SJSA1 (cell line): ENCODE measurements at regions not wholly inside any gene's neighbourhood (a gene's known extent, or its start where the extent isn't known, plus 50 kb on each side); places are given as distances from the start of the nearest gene placed in this dataset.

ENCODE experiments used
- DNase-seq, 2 experiments: peaks; one replicate each; pipeline ENCODE4 v3.0.0-alpha.2; 2015 to 2020; ENCODE audit warnings: low spot score in 2 of 2, low read depth in 1 of 2
- H3K27ac ChIP-seq: fragments of 250-450 bp; sonication (Bioruptor Pico); 2 replicates; pipeline ENCODE4 v1.5.1; 2020; ENCODE audit warnings: mild to moderate bottlenecking, moderate library complexity
- H3K27me3 ChIP-seq: fragments of 250-450 bp; sonication (Bioruptor Pico); replicated peaks from 2 replicates; pipeline ENCODE4 v1.5.1; 2020; ENCODE audit warnings: mild to moderate bottlenecking, moderate library complexity
- H3K36me3 ChIP-seq: fragments of 250-450 bp; sonication (Bioruptor Pico); 2 replicates; pipeline ENCODE4 v1.5.1; 2020; ENCODE audit warnings: mild to moderate bottlenecking
- H3K4me1 ChIP-seq: fragments of 250-450 bp; sonication (Bioruptor Pico); replicated peaks from 2 replicates; pipeline ENCODE4 v1.6.1; 2021; ENCODE audit warnings: mild to moderate bottlenecking
- H3K4me3 ChIP-seq: fragments of 250-450 bp; sonication (Bioruptor Pico); 2 replicates; pipeline ENCODE4 v1.5.1; 2020; ENCODE audit warnings: mild to moderate bottlenecking
- H3K9me3 ChIP-seq: fragments of 250-450 bp; sonication (Bioruptor Pico); replicated peaks from 2 replicates; pipeline ENCODE4 v1.5.1; 2020; ENCODE audit warnings: mild to moderate bottlenecking

DNA sequence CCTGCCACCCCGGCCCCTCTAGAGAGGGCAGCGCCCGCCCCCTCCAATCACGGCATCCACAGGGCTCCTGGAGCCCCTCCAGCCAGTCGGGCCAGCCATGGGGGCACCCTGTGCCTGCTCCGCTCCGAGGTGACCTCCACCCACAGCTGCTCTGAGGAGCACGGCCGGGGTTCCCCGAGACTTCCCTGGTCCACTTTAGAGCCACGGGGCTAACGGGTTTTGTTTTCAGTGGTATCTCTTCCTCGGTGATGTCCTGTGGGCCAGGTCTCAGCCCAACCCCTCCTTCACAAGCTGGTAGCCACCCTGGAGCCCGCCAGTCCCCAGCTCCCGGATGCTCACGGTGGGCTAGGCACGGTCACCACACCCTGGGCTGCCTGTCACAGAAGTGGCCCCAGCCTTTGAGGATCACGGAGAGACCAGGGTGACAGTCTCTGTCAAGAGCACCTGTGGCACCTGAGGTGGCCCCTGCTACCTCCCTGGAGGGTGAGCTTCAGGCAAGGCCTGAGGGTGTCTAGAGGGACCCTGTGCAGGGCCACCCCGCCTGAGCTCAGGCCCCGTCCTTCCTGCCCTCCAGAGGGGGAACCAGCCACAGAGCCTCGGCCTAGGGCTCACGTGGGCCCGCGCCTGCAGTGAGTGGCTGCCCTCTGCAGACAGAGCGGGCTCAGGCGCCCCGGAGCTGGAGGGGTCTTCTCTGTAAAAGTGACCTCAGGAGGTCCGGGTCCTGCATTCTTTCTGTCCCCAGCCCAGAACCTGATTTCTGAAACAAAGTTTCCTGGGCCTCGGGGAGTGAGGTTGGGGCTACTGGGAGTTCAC is 146.0 kb upstream of the C14orf180 start:
- Histone ChIP-seq H3K9me3 (no peaks in the 10 kb centered on the region), H3K36me3 (no peaks in the 10 kb centered on the region), H3K27me3 (no peaks in the 10 kb centered on the region; the same call in 1 of the 2 replicates), H3K4me1 (no peaks in the 10 kb centered on the region), H3K27ac (no peak overlapping the region), H3K4me3 (no peak overlapping the region)
- no peak for DNase-seq

DNA sequence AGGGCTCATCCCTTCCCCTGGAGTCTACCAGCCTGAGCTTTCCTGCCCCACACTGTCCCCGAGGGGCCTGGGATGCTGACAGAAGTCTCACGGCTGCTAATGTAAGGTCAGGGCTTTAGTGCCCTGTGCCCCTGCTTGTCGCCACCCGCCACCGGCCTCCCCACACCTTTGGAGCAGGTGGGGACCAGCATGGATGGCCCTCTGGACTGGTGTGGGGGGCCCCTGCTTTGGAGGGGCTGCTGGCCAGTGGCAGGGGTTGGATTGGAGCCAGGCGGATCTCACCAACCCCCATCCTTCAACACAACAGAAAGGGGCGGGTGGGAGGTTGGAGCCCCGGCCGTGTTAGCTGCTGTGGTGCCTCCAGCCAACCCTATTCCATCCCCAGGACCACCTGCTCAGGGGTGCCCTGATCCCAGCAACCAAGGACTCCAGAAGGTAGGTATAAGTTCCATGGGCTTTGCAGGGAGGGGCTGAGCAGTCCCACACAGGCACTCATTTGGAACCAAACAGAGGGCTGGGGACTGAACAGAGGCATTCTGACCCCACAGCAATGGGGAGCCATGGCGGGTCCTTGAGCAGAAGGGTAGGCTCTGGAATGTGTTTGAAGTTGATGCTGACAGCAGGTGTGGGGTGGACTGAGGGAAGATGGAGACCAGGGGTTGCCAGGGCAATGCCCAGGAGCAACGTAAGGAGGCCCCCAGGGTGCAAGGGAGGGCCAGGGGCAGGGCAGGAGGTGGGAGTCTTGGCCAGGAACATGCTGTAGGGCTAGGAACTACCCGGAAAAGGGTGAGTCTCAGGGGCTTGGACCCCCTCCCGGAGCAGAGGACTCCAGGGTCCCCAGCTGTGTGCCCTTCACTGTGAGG is 145.1 kb upstream of the C14orf180 start:
- Histone ChIP-seq H3K4me1 (no peaks in the 10 kb centered on the region), H3K9me3 (no peaks in the 10 kb centered on the region)

DNA sequence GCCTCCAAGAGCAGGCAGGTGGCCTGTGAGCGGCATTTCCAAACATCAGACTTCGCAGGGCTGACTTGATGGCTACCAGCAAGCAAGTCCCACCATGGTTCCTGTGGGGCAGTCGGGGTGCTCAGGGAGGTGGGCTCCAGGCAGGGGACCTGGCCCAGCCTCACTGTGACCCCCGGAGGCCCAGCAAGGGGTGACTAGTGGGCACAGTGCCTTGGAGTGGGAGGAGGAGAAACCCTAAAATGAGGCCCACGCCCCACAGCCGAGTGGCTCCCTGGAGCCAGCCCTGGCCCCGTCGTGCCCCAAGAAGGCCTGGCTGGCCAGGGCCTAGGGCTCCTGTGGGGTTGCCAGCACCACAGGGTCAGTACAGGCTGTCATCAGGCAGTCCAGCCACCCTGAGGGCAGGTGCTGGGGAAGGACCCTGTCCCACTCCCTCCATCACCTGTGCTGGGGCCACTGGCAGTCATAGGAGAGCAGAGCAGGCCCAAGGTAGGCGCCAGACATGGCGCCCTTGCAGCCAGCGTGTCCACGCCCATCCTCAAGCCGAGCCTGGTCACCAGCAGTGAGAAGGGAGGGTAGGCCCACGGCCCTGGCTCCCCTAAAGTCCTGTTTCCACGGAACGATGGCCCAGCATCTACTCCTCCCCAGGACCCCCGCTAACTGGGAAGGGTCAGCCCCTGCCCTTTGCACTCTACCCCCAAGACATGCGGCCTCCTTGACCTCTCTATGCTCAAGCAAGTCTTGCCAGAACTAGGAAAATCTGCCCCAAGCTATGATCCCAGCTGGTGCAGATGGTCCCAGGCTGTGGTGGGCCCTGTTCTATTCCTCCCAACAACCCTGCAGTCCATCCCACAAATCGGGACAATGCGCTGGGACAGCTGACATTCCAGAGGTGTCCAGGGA is 144.2 kb upstream of the C14orf180 start:
- H3K9me3 ChIP-seq: no peaks in the 10 kb centered on the region
- H3K36me3 ChIP-seq: no peaks in the 10 kb centered on the region
- H3K4me3 ChIP-seq: no peak overlapping the region
- H3K27me3 ChIP-seq: no peaks in the 10 kb centered on the region
- H3K27ac ChIP-seq: no peak overlapping the region
- H3K4me1 ChIP-seq: no peaks in the 10 kb centered on the region
- DNase-seq: no peak

More for the DNA sequence above, 145.1 kb upstream of the C14orf180 start:
- Histone ChIP-seq H3K4me3 (no peak overlapping the region), H3K27ac (no peak overlapping the region), H3K36me3 (no peaks in the 10 kb centered on the region), H3K27me3 (no peaks in the 10 kb centered on the region)
- DNase-seq: no peak

DNA sequence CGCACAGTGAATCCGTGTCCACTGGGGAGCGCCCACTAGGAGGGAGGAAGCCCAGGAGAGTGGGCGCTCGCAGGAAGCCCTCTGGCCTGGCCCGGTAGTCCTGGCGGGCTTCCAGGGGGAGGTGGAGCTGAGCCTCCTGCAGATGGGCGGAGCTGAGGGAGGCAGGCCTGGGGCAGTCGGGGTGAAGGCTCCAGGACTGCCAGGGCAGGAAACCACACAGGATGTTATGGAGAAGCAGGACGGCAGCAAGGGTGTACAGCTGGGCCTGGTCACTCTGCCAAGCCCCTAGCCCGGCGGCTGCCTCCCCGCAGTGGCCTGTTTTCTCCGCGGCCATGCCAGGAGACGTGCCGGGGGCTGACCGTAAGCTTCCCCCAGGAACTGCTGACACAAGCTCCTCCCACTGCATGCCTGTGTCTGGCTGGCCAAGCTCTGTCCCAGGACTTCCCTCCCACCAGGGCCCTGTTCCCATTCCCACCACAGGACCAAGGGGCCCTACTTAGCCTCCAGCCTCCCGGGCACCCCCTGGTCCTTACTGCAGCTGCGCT is 143.4 kb upstream of the C14orf180 start:
- no peak overlapping the region for H3K4me3 ChIP-seq
- no peak overlapping the region for H3K27ac ChIP-seq
- no peaks in the 10 kb centered on the region for H3K27me3 ChIP-seq
- H3K36me3 ChIP-seq: no peaks in the 10 kb centered on the region
- H3K4me1 ChIP-seq: no peaks in the 10 kb centered on the region
- DNase-seq: peak in 1 of 2 experiments; percentile 45
- H3K9me3 ChIP-seq: no peaks in the 10 kb centered on the region

DNA sequence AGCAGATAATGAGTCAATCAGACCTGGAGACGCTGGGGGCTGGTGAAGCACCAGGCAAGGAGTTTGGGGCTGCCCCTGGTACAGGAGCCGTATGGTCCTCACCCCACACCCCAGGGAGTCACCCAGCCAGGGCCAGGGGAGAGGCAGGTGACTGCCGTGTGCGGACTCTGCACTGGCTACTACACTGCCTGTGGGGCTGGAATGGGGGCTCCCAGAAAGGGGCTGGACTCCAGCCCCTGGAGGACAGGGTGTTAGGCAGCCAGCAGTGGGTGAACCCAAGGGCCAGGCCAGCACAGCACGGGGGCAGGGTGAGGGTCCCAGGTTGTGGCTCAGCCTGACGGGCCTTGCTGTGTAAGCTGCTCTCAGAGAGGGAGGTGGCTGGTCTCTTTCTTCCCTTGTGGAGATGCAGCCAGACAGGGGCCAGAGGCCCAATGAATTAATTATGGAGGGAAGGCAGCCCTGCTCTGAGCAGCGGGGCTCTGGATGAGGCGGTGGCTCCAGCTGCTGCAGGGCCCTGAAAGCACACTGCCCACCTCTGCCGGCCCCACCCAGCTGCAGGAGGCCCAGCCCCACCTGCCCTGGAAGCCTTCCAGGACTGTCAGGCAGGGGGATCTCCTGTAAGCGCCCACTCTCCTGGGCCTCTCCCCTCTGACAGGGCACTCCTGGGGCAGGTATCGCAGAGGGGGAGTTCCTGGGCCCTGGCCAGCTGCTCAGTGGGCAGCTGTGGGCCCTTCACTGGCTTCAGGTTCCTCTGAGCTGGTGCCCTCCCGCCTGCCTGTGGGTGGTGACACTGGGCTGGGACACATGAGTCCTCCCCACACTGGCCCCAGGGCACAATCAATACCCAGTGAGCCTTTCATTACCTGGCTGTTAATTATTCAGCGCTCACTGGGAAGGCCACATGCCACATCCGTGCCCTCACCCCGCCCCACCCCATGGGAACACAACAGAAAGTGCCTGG is 142.5 kb upstream of the C14orf180 start:
- DNase-seq: no peak
- Histone ChIP-seq H3K4me1 (no peaks in the 10 kb centered on the region), H3K36me3 (no peaks in the 10 kb centered on the region), H3K27ac (no peak overlapping the region), H3K4me3 (no peak overlapping the region), H3K27me3 (no peaks in the 10 kb centered on the region), H3K9me3 (no peaks in the 10 kb centered on the region)

DNA sequence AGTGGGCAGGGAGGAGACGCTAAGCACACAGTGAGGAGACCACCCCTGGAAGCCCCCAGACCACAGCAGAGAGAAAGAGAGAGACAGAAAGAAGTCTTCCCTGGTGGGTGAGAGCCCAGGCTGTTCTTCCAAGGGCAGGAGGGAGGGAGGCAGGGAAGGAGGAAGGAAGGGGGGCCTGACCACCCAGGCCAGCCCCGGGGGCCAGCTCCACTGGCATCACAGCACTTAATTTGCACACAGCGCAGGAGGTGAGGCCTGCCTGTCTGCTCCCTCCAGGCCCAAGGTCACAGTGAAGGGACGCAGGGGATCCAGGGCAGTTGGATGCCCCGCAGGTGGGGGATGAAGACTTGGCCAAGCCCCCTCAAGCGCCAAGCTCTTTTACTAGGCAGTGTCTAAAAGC is 141.9 kb upstream of the C14orf180 start:
- Histone ChIP-seq H3K27me3 (no peaks in the 10 kb centered on the region), H3K4me3 (no peak overlapping the region), H3K36me3 (no peaks in the 10 kb centered on the region), H3K4me1 (no peaks in the 10 kb centered on the region), H3K27ac (no peak overlapping the region), H3K9me3 (no peaks in the 10 kb centered on the region)
- no peak for DNase-seq

DNA sequence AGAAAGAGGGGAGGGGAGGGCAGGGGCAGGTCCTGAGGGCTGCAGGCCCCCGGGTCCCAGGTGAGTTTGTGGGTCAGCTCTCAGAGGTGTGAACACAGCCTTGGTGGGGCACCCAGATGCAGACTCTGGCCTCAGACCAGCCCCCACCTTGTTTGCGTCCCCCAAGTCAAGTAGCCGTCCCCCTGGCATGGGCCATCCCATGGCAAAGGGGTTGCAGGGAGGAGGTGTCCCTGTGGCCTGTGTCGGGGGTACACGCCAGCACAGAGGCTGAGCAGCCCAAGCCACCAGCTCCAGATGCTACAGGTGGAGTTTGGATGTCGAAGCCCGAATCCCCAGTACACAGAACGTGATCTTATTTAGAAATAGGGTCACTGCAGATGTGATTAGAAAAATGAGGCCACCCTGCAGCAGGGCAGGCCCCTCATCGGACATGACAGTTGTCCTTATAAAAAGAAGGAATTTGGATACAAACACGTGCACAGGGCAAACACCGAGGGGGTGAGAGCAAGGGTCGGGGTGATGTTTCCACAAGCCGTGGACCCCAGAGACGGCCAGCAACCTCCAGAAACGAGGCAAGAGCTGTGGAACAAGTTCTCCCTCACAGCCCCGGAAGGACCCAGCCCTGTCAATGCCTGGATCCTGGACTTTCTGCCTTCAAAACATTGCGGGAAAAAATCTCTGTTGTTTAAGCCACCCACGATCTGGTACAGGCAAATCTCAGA is 141.2 kb upstream of the C14orf180 start:
- no peak overlapping the region for H3K27ac ChIP-seq
- H3K4me3 ChIP-seq: no peak overlapping the region
- H3K36me3 ChIP-seq: no peaks in the 10 kb centered on the region
- no peaks in the 10 kb centered on the region for H3K9me3 ChIP-seq
- H3K4me1 ChIP-seq: no peaks in the 10 kb centered on the region
- H3K27me3 ChIP-seq: no peaks in the 10 kb centered on the region
- no peak for DNase-seq

DNA sequence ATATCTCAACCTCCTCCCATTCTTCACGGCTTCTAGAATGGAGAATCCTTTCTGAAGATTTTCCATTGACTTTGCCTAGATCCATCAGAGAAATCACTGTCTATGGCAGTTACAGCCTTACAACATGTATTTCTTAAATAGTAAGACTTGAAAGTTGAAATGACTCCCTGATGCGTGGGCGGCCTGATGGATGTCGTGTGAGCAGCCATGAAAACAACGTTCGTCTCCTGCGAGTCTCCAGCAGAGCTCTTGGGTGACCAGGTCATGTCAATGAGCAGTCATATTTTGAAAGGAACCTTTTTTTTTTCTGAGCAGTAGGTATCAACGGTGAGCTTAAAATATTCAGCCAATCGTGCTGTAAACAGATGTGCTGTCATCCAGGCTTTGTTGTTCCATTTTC is 139.9 kb upstream of the C14orf180 start:
- Histone ChIP-seq H3K9me3 (no peaks in the 10 kb centered on the region), H3K27me3 (no peaks in the 10 kb centered on the region), H3K36me3 (no peaks in the 10 kb centered on the region), H3K27ac (no peak overlapping the region), H3K4me1 (no peaks in the 10 kb centered on the region), H3K4me3 (no peak overlapping the region)
- no peak for DNase-seq

DNA sequence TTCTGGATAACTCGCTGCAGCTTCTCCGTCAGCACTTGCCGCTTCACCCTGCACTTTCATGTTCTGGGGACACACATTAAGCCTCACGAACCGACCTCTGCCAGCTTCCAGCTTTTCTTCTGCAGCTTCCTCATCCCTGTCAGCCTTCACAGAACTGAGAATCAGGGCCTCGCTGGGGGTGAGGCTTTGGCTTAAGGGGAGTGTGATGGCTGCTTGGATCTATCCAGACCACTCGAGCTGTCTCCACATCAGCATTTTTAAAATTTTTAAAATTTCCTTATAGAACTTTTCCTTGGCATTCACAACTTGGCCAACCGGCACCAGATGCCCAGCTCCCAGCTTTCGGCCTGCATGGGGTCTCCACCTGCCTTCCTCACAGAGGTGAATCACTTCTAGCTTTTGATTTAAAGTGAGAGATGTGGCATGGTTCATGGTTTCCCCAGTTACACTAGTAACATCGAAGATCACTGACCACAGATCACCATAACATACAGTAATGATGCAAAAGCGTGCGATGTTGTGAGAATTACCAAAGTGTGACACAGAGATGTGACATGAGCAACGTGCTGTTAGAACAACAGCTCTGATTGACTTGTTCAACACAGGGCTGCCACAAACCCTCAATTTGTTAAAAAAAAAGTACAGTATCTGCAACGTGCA is 139.1 kb upstream of the C14orf180 start:
- H3K36me3 ChIP-seq: no peaks in the 10 kb centered on the region
- no peak overlapping the region for H3K27ac ChIP-seq
- no peak overlapping the region for H3K4me3 ChIP-seq
- H3K9me3 ChIP-seq: no peaks in the 10 kb centered on the region
- H3K4me1 ChIP-seq: no peaks in the 10 kb centered on the region
- no peak for DNase-seq
- no peaks in the 10 kb centered on the region for H3K27me3 ChIP-seq

DNA sequence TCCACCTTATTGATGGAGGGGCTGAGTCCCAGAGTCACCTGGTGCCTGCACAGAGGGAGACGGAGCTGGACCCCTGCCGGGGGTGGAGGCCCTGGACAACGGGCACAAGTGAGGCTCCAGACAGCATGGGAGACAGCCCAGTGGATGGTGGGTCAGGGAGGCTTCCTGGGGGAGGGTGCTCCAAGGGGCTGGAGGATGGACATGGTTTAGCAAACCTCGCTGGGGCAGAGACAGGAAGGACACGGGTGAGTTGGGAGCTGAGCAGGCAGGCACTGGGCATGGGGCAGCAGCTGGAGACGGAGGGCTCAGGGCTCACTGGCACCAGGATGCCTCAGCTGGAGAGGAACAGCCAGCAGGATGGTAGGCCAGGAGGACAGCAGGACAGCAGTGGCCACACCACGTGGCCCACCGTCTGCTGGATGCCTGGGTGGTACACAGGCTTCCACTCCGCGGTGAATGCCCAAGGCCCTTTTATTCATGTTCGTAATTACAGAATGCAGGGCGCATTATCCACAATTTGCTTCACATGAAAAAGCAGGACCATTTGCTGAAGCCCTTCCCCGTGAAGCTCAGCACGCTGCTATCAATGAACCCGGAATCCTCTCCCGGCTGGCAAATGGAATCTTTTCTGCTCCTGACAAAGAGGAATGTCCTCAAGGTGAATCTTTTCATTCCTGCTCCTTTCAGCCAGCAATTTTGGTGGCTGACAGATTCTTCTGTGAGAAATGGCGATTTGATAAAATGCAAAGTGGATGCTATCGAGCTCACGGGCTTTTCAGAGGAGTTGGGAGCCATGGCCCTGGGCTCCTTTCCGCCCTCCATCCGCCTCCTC is 138.1 kb upstream of the C14orf180 start:
- Histone ChIP-seq H3K9me3 (no peaks in the 10 kb centered on the region), H3K27me3 (no peaks in the 10 kb centered on the region), H3K36me3 (no peaks in the 10 kb centered on the region), H3K4me3 (no peak overlapping the region), H3K4me1 (no peaks in the 10 kb centered on the region), H3K27ac (no peak overlapping the region)
- DNase-seq: no peak

DNA sequence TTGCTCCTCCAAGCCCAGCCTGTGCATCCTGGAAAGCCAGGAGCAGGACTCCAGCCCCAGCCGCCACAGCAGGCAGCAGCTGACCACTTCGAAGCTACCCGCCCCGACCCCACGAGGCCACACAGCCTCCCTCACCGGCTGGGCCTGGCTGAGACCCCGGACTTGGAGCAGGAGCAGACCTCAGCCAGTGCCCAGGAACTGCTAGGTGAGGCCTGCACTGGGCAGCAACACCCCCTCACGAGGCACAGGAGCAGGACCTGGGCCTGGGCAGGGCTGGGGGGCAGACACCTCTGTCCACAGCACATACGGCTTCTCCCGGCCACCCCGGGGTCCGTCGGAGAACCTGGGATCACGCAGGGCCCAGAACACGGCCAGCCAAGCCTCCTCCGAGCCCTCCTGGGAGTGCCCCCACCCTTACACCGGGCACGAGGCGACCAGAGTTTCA is 137.4 kb upstream of the C14orf180 start:
- Histone ChIP-seq H3K4me3 (no peak overlapping the region), H3K36me3 (no peaks in the 10 kb centered on the region), H3K27ac (no peak overlapping the region), H3K9me3 (no peaks in the 10 kb centered on the region), H3K27me3 (no peaks in the 10 kb centered on the region), H3K4me1 (no peaks in the 10 kb centered on the region)
- no peak for DNase-seq
